GM06990 (cell line): ENCODE measurements at regions not wholly inside any gene's neighbourhood (a gene's known extent, or its start where the extent isn't known, plus 50 kb on each side); places are given as distances from the start of the nearest gene placed in this dataset.

Experiments used
- DNase-seq: peaks from one replicate; pipeline ENCODE4 v3.0.0-alpha.2; 2011; ENCODE audit not compliant: insufficient read length; ENCODE audit errors: extremely low read depth
- H3K27me3 ChIP-seq: replicated peaks from 2 replicates; pipeline ENCODE4 v1.6.0; 2011; ENCODE audit warnings: low read length; ENCODE audit not compliant: control insufficient read depth, insufficient read depth
- H3K36me3 ChIP-seq: 2 replicates; pipeline ENCODE4 v1.5.1; 2011; ENCODE audit warnings: low read length; ENCODE audit not compliant: control insufficient read depth, insufficient read depth
- H3K4me3 ChIP-seq: replicated peaks from 2 replicates; pipeline ENCODE4 v1.5.1; 2011; ENCODE audit warnings: low read depth, mild to moderate bottlenecking, control low read depth, low read length
- CTCF ChIP-seq: IDR thresholded peaks from 2 replicates; pipeline ENCODE4 v1.5.1; 2011; ENCODE audit warnings: low read length, control low read depth, mild to moderate bottlenecking, inconsistent platforms; ENCODE audit not compliant: insufficient read depth, poor library complexity, severe bottlenecking

- TF ChIP-seq CTCF: no peak
- Histone ChIP-seq H3K4me3 (no peak overlapping the region), H3K27me3 (no peaks in the 10 kb centered on the region), H3K36me3 (no peaks in the 10 kb centered on the region)
- no peak for DNase-seq
Measured at GRCh38 chr11:25876456-25876965, 455.4 kb upstream of the ANO3 start.

GRCh38 chr11:25886036-25886435 is 445.9 kb upstream of the ANO3 start:
- no peak for DNase-seq
- no peaks in the 10 kb centered on the region for H3K36me3 ChIP-seq
- H3K27me3 ChIP-seq: no peaks in the 10 kb centered on the region
- no peak for TF ChIP-seq CTCF
- H3K4me3 ChIP-seq: no peak overlapping the region

- H3K27me3 ChIP-seq: no peaks in the 10 kb centered on the region
- H3K36me3 ChIP-seq: no peaks in the 10 kb centered on the region
- no peak for DNase-seq
- TF ChIP-seq CTCF: no peak
- no peak overlapping the region for H3K4me3 ChIP-seq
Measured at GRCh38 chr11:25890626-25891260, 441.2 kb upstream of the ANO3 start.

GRCh38 chr11:25891960-25892359 is 440.0 kb upstream of the ANO3 start:
- Histone ChIP-seq H3K36me3 (no peaks in the 10 kb centered on the region), H3K27me3 (no peaks in the 10 kb centered on the region), H3K4me3 (no peak overlapping the region)
- DNase-seq: no peak
- no peak for TF ChIP-seq CTCF

- TF ChIP-seq CTCF: no peak
- H3K4me3 ChIP-seq: no peak overlapping the region
- no peak for DNase-seq
- H3K36me3 ChIP-seq: no peaks in the 10 kb centered on the region
- no peaks in the 10 kb centered on the region for H3K27me3 ChIP-seq
Measured at GRCh38 chr11:25899617-25900160, 432.2 kb upstream of the ANO3 start.
